ENCODE measurements at regions not wholly inside any gene's neighbourhood (a gene's known extent, or its start where the extent isn't known, plus 50 kb on each side); places are given as distances from the start of the nearest gene placed in this dataset.

DNA sequence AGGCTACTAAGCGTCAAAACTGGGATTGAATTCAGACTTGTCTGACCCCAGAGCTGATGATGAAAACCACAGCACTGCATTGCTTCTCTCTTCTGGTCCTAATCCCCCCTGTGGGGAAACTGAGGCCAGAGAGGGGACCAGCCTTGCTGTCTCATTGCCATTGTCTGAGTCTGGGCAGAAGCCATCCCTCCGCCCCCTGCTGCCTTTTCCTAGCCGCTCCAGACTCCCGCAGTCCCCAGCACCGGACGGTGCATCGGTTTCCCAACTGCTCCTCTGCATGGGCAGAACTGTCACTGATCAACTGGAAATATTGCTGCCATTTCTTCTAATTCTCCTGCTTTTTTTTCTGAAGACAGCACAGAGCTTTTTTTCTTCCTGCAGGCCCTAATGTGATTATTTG lies 157.4 kb downstream of the ACTL8 start:
- H3K9me3 ChIP-seq (ENCODE audit: control insufficient read depth in 2 of 2, insufficient read depth in 1 of 2, low read depth in 1 of 2, low read length in 1 of 2): no peaks in the 10 kb centered on the region
- H3K4me3 ChIP-seq (ENCODE audit: low read depth in 1 of 3, low read length in 3 of 3): no peak overlapping the region
- H3K27me3 ChIP-seq (ENCODE audit: control insufficient read depth in 3 of 3, insufficient read depth in 3 of 3, low read length in 3 of 3): peaks cover 0 to 7% (median 5%) of the 10 kb centered on the region in 3 donors
- no peak for FAIRE-seq
- 49 to 71% (median 65%) methylated on average over 7 of the region's 7 CpGs for WGBS, 3 donors
- H3K4me1 ChIP-seq (ENCODE audit: control insufficient read depth in 3 of 3, insufficient read depth in 2 of 3, low read depth in 1 of 3, low read length in 2 of 3): no peaks in the 10 kb centered on the region
- H3K27ac ChIP-seq (ENCODE audit: low read depth in 1 of 3, low read length in 2 of 3): no peak overlapping the region
- no peaks in the 10 kb centered on the region for H3K36me3 ChIP-seq (ENCODE audit: control insufficient read depth in 3 of 3, insufficient read depth in 2 of 3, low read depth in 1 of 3, low read length in 3 of 3)
- DNase-seq: no peak

DNA sequence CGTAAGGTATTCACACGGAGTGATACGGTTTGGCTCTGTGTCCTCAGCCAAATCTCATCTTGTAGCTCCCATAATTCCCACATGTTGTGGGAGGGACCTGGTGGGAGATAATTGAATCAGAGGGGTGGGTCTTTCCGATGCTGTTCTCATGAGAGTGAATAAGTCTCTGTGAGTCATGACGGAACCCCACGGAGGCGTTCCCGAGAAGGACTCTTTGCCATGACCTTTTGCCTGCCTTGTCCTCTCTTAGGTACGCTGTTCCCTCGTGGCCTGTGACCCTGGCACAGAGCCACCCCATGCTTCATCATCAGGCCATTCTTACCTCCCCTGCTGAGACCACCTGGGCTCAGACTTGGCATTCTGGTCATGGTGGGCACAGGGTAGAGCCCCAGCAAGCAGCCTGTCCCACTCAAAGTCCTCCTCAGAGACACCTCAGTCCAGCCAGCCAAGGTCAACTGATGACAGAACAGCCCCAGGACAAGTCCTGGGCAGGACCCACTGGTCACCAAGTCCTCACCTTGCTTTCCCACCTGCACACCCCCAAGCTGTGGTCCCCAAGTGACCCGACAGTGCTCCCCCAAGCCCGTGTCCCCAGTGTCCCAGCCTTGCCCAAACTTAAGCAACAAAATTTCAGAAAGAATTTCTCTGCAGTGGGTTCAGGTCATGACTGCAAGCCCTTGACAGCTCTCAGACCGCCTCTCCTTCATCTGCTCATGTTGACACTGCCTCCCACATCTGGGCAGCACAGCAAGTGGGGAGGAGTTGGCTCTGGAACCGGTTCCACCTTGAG lies 158.4 kb downstream of the ACTL8 start:
- H3K4me1 ChIP-seq (ENCODE audit: control insufficient read depth in 3 of 3, insufficient read depth in 2 of 3, low read depth in 1 of 3, low read length in 2 of 3): no peaks in the 10 kb centered on the region
- peaks cover 0 to 7% (median 5%) of the 10 kb centered on the region in 3 donors for H3K27me3 ChIP-seq (ENCODE audit: control insufficient read depth in 3 of 3, insufficient read depth in 3 of 3, low read length in 3 of 3)
- 63 to 74% (median 64%) methylated on average over 14 of the region's 14 CpGs for WGBS, 3 donors
- no peak overlapping the region for H3K4me3 ChIP-seq (ENCODE audit: low read depth in 1 of 3, low read length in 3 of 3)
- H3K9me3 ChIP-seq (ENCODE audit: control insufficient read depth in 2 of 2, insufficient read depth in 1 of 2, low read depth in 1 of 2, low read length in 1 of 2): no peaks in the 10 kb centered on the region
- no peaks in the 10 kb centered on the region for H3K36me3 ChIP-seq (ENCODE audit: control insufficient read depth in 3 of 3, insufficient read depth in 2 of 3, low read depth in 1 of 3, low read length in 3 of 3)
- H3K27ac ChIP-seq (ENCODE audit: low read depth in 1 of 3, low read length in 2 of 3): no peak overlapping the region
- no peak for FAIRE-seq
- no peak for DNase-seq

DNA sequence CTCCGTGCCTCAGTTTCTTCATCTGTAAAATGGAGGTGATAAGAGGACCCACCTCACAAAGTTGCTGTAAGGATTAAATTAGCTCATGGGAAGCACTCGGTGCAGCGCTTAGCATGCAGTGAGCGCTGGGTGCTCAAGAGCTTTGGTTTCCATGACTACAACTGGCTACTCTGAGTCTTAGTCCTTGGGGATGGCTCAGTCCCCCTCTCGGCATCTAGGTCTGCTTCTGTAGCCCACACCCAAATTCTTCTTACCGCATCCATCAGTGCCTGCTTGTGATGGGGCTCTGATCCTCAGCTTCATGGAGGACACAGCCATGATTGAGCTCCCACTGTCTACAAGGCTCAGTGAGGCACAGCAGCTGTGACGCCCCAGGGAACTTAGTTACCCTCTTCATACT lies 159.0 kb downstream of the ACTL8 start:
- Histone ChIP-seq H3K27ac (ENCODE audit: low read depth in 1 of 3, low read length in 2 of 3) (no peak overlapping the region), H3K36me3 (ENCODE audit: control insufficient read depth in 3 of 3, insufficient read depth in 2 of 3, low read depth in 1 of 3, low read length in 3 of 3) (no peaks in the 10 kb centered on the region), H3K27me3 (ENCODE audit: control insufficient read depth in 3 of 3, insufficient read depth in 3 of 3, low read length in 3 of 3) (peaks cover 0 to 7% (median 5%) of the 10 kb centered on the region in 3 donors), H3K9me3 (ENCODE audit: control insufficient read depth in 2 of 2, insufficient read depth in 1 of 2, low read depth in 1 of 2, low read length in 1 of 2) (no peaks in the 10 kb centered on the region), H3K4me1 (ENCODE audit: control insufficient read depth in 3 of 3, insufficient read depth in 2 of 3, low read depth in 1 of 3, low read length in 2 of 3) (no peaks in the 10 kb centered on the region), H3K4me3 (ENCODE audit: low read depth in 1 of 3, low read length in 3 of 3) (no peak overlapping the region)
- DNase-seq (no peak), FAIRE-seq (no peak)
- WGBS, 3 donors: 55 to 79% (median 71%) methylated on average over 7 of the region's 7 CpGs

DNA sequence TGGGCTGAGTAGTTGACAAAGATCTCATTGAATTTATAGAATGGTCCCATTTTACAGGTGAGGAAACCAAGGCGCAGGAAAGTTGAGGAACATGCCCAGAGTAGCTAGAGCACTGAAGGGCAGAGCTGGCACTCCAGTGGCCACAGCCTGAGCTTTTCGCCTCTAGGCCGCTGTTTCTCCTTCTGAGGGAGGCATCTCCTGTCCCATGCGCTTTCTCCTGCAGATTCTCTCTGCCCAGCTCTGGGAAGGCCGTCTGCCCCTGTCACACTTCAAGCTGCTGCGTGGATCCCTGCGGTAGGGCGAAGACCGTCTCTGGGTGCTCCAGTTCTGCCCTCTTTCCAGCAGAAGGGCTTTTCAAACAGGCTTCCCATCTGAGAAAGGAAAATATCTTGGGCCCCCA lies 159.9 kb downstream of the ACTL8 start:
- FAIRE-seq (no peak), DNase-seq (no peak)
- no peaks in the 10 kb centered on the region for H3K4me1 ChIP-seq (ENCODE audit: control insufficient read depth in 3 of 3, insufficient read depth in 2 of 3, low read depth in 1 of 3, low read length in 2 of 3)
- H3K9me3 ChIP-seq (ENCODE audit: control insufficient read depth in 2 of 2, insufficient read depth in 1 of 2, low read depth in 1 of 2, low read length in 1 of 2): no peaks in the 10 kb centered on the region
- no peaks in the 10 kb centered on the region for H3K36me3 ChIP-seq (ENCODE audit: control insufficient read depth in 3 of 3, insufficient read depth in 2 of 3, low read depth in 1 of 3, low read length in 3 of 3)
- H3K4me3 ChIP-seq (ENCODE audit: low read depth in 1 of 3, low read length in 3 of 3): no peak overlapping the region
- 57 to 60% (median 59%) methylated on average over 9 of the region's 9 CpGs for WGBS, 3 donors
- H3K27me3 ChIP-seq (ENCODE audit: control insufficient read depth in 3 of 3, insufficient read depth in 3 of 3, low read length in 3 of 3): peaks cover 0 to 7% (median 5%) of the 10 kb centered on the region in 3 donors
- H3K27ac ChIP-seq (ENCODE audit: low read depth in 1 of 3, low read length in 2 of 3): no peak overlapping the region

DNA sequence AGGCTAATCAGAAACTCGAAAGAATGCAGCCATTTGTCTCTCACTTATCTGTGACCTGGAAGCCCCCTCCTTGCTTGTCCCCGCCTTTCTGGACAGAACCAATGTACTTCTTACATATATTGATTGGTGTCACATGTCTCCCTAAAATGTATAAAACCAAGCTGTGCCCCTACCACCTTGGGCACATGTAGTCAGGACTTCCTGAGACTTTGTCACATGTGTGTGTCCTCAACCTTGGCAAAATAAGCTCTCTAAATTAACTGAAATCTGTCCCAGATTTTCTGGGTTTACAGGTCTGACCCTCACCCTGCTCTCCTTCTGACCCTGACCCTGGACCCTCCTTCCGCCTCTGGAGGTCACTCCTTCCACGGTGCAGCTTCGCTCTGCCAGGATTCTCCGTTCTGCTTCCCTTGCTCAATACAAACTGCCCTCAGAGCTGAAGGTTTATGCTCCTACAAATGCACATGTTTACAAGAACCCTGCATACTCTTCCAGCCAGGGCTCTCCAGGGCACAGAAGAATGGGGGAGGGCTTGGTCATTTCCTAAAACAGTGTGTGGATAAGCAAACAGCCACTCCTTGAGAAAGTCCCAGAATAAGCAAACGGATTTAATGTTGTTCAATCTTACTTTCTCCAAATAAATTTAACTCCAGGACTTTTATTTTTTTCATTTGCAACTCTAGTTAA lies 160.5 kb downstream of the ACTL8 start:
- Histone ChIP-seq H3K4me3 (ENCODE audit: low read depth in 1 of 3, low read length in 3 of 3) (no peak overlapping the region), H3K36me3 (ENCODE audit: control insufficient read depth in 3 of 3, insufficient read depth in 2 of 3, low read depth in 1 of 3, low read length in 3 of 3) (no peaks in the 10 kb centered on the region), H3K9me3 (ENCODE audit: control insufficient read depth in 2 of 2, insufficient read depth in 1 of 2, low read depth in 1 of 2, low read length in 1 of 2) (no peaks in the 10 kb centered on the region), H3K4me1 (ENCODE audit: control insufficient read depth in 3 of 3, insufficient read depth in 2 of 3, low read depth in 1 of 3, low read length in 2 of 3) (no peaks in the 10 kb centered on the region), H3K27me3 (ENCODE audit: control insufficient read depth in 3 of 3, insufficient read depth in 3 of 3, low read length in 3 of 3) (peaks cover 0 to 7% (median 7%) of the 10 kb centered on the region in 3 donors), H3K27ac (ENCODE audit: low read depth in 1 of 3, low read length in 2 of 3) (no peak overlapping the region)
- no peak for FAIRE-seq
- WGBS, 3 donors: 9 to 16% (median 13%) methylated on average over 7 of the region's 7 CpGs
- DNase-seq: no peak

DNA sequence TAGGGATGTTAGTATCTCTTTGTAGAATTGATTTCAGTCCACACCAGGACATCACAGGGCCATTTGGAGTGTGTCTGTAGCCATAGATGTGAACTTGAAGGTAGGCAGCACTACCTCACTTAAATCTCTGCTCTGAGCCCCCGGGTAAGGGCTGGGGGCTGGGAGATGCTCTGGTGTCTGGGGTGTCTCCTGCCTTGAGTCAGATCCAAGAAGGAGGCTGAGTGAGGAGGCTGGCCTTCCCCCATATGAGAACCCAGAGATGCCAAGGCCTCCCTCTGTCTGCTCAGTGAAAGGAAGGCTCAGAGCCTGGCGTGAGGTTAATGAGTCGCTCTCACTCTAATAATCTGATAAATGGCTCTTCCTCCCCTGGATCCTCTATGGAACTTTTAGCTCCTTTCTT lies 161.6 kb downstream of the ACTL8 start:
- no peak overlapping the region for H3K27ac ChIP-seq (ENCODE audit: low read depth in 1 of 3, low read length in 2 of 3)
- H3K9me3 ChIP-seq (ENCODE audit: control insufficient read depth in 2 of 2, insufficient read depth in 1 of 2, low read depth in 1 of 2, low read length in 1 of 2): no peaks in the 10 kb centered on the region
- 66 to 92% (median 80%) methylated on average over 3 of the region's 3 CpGs for WGBS, 3 donors
- H3K4me1 ChIP-seq (ENCODE audit: control insufficient read depth in 3 of 3, insufficient read depth in 2 of 3, low read depth in 1 of 3, low read length in 2 of 3): no peaks in the 10 kb centered on the region
- FAIRE-seq (no peak), DNase-seq (no peak)
- no peaks in the 10 kb centered on the region for H3K36me3 ChIP-seq (ENCODE audit: control insufficient read depth in 3 of 3, insufficient read depth in 2 of 3, low read depth in 1 of 3, low read length in 3 of 3)
- no peak overlapping the region for H3K4me3 ChIP-seq (ENCODE audit: low read depth in 1 of 3, low read length in 3 of 3)
- peaks cover 0 to 7% (median 7%) of the 10 kb centered on the region in 3 donors for H3K27me3 ChIP-seq (ENCODE audit: control insufficient read depth in 3 of 3, insufficient read depth in 3 of 3, low read length in 3 of 3)

DNA sequence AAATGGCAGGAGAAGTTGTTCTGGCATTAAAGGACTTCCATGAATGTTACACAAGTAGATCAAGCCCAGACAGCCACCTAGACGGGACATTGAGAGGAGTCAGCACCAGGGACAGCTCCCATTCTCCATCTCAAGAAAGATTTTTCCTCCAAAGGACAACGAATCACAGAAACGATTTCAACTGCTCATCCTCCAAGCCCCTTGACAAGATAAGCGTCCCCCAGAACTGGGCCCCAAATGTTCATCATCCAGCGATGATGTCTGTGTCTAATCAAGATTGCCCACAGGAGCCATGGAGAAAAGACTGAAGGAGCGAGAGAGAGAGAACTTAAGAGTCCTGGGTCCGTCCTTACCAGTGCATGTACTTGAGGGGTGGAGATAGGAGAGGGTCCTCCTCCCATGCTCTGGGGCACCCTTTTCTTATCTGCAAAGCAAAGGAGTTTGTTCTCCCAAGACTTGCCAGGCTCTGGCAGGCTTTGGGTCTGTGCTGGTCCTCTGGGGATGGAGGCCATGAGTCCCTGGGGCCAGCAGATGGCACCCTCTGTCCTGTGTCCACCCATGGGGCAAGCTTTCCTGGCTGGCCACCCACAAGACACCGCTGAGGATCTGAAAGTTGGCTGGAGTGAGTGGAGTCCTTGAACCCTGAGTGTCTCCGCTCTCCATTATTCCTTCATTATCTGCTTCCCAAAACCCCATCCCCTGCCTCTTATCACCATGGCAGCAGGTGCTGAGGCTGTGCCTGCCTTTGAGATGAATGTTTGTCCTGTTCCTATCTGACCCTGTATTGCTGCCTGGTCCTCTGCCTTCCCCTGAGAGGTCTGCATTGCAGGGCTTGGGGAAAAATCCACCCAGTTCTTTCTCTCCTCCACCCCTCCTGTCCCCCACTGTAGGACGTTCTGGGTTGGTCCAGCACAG lies 164.6 kb downstream of the ACTL8 start:
- H3K4me3 ChIP-seq (ENCODE audit: low read depth in 1 of 3, low read length in 3 of 3): no peak overlapping the region
- peak in 1 of 2 donors; percentile 54 for DNase-seq
- no peak overlapping the region for H3K27ac ChIP-seq (ENCODE audit: low read depth in 1 of 3, low read length in 2 of 3)
- no peaks in the 10 kb centered on the region for H3K9me3 ChIP-seq (ENCODE audit: control insufficient read depth in 2 of 2, insufficient read depth in 1 of 2, low read depth in 1 of 2, low read length in 1 of 2)
- peaks cover 0 to 7% (median 6%) of the 10 kb centered on the region in 3 donors for H3K27me3 ChIP-seq (ENCODE audit: control insufficient read depth in 3 of 3, insufficient read depth in 3 of 3, low read length in 3 of 3)
- no peak for FAIRE-seq
- no peaks in the 10 kb centered on the region for H3K4me1 ChIP-seq (ENCODE audit: control insufficient read depth in 3 of 3, insufficient read depth in 2 of 3, low read depth in 1 of 3, low read length in 2 of 3)
- WGBS, 3 donors: 38 to 39% (median 38%) methylated on average over 10 of the region's 10 CpGs
- H3K36me3 ChIP-seq (ENCODE audit: control insufficient read depth in 3 of 3, insufficient read depth in 2 of 3, low read depth in 1 of 3, low read length in 3 of 3): no peaks in the 10 kb centered on the region
